Keratinocyte (primary cell): ENCODE measurements at regions not wholly inside any gene's neighbourhood (a gene's known extent, or its start where the extent isn't known, plus 50 kb on each side); places are given as distances from the start of the nearest gene placed in this dataset.

Source experiments
- CTCF ChIP-seq, 3 experiments: IDR thresholded peaks in 1 of 3; conservative IDR thresholded peaks in 1 of 3; optimal IDR thresholded peaks in 1 of 3; 2 replicates in 2 of 3; 3 replicates in 1 of 3; pipeline versions ENCODE3 to v1.5.1; 2011; ENCODE audit warnings: low read length in 3 of 3, mild to moderate bottlenecking in 3 of 3, moderate library complexity in 2 of 3, control low read depth in 1 of 3, inconsistent platforms in 1 of 3; ENCODE audit not compliant: insufficient read depth in 2 of 3; ENCODE audit errors: extremely low read depth in 1 of 3
- EZH2 ChIP-seq: IDR thresholded peaks from one replicate; pipeline ENCODE4 v1.6.1; 2012; ENCODE audit warnings: inconsistent platforms, mild to moderate bottlenecking, low read length, moderate library complexity

GRCh38 chr6:112795316-112795715 lies 448.2 kb downstream of the RFPL4B start:
- TF ChIP-seq CTCF (optimal IDR thresholded peaks at IDR 0.05 in 1 of 3, IDR thresholded peaks at IDR 0.05 in 1 of 3, conservative IDR thresholded peaks at IDR 0.05 in 1 of 3; ENCODE audit: extremely low read depth in 1 of 3, insufficient read depth in 2 of 3, low read length in 3 of 3) = no peak
- TF ChIP-seq EZH2 = no peak
